ENCODE measurements at regions not wholly inside any gene's neighbourhood (a gene's known extent, or its start where the extent isn't known, plus 50 kb on each side); places are given as distances from the start of the nearest gene placed in this dataset.

DNA sequence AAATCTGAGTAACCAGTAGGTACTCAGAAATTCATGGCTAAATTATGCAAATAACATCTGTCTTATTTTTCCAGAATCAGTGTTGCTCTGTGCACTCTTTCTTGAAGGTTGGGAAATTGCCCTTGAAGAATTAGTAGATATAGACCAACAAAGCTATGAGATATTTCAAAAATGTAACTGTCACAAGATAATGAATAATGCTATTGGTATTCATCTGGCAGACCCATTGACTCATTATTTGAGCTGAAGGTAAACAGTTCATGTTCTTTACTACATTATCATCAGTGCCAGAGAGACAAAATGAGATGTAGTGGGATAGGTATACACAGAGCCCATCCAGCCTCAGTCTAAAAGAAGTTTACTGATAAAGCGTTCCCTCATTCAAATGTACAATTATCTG lies 274.7 kb downstream of the CASP12 start:
- no peak overlapping the region for H2AK5ac ChIP-seq (ENCODE audit: low read depth, low read length)
- dilution Hi-C loops (cut with HindIII; ENCODE audit: low sequenced_read_pairs, unreplicated experiment) (no loop called here), in situ Hi-C loops (cut with MboI; ENCODE audit: low sequenced_read_pairs) (no loop called here), intact Hi-C loops (cut with micrococcal nuclease) (no loop called here)
- H3K27me3 ChIP-seq (ENCODE audit: control insufficient read depth, insufficient read depth, low read length), result no peaks in the 10 kb centered on the region
- peak; percentile 70 for DNase-seq
- no peak overlapping the region for H2BK15ac ChIP-seq (ENCODE audit: low read depth, low read length)
- TF ChIP-seq RAD21 (IDR thresholded peaks at IDR 0.05; ENCODE audit: low read length) (no peak), CEBPB (IDR thresholded peaks at IDR 0.05; ENCODE audit: low read depth, low read length) (peak; percentile 60)
- no peak overlapping the region for H4K5ac ChIP-seq (ENCODE audit: low read depth, low read length)
- H3K4ac ChIP-seq (ENCODE audit: low read depth, low read length), result no peak overlapping the region
- no peak overlapping the region for H2BK20ac ChIP-seq (ENCODE audit: low read depth, low read length)
- no peak overlapping the region for H2BK5ac ChIP-seq (ENCODE audit: low read depth, low read length, poor library complexity, severe bottlenecking)
- ChIA-PET CTCF (interaction anchor here (1.7 kb wide), 1 partner anchor 14 kb away, joined by 7 read pairs; no protein-coding TSS in a partner anchor), POLR2A (ENCODE audit: unreplicated experiment) (no interaction called here)
- H3K56ac ChIP-seq (ENCODE audit: extremely low read depth, insufficient read depth, low read length), result no peak overlapping the region
- H3K4me3 ChIP-seq (ENCODE audit: insufficient read depth, low read depth, low read length), result no peak overlapping the region
- H2AK9ac ChIP-seq (replicated peaks; ENCODE audit: low read depth, low read length, poor library complexity), result no peak overlapping the region
- H3K9ac ChIP-seq (ENCODE audit: low read depth, low read length), result no peak overlapping the region
- H4K91ac ChIP-seq (ENCODE audit: insufficient read depth, low read depth, low read length), result no peak overlapping the region
- no peak overlapping the region for H3K18ac ChIP-seq (ENCODE audit: low read depth, low read length)
- H4K20me1 ChIP-seq (ENCODE audit: insufficient read depth, low read length), result no peaks in the 10 kb centered on the region
- no peak overlapping the region for H3K14ac ChIP-seq (replicated peaks; ENCODE audit: low read depth, low read length)
- H3K4me2 ChIP-seq (ENCODE audit: low read depth, low read length), result no peak overlapping the region
- no peaks in the 10 kb centered on the region for H3K36me3 ChIP-seq (ENCODE audit: control insufficient read depth, insufficient read depth, low read length)
- no TSS peak for BruUV-seq (replicated peaks)
- H2BK120ac ChIP-seq (ENCODE audit: low read depth, low read length), result no peak overlapping the region
- peak; percentile 74 for ATAC-seq (ENCODE audit: low read depth)
- H3K79me1 ChIP-seq (ENCODE audit: low read depth in 1 of 2, low read length in 2 of 2), result no peaks in the 10 kb centered on the region
- no peak overlapping the region for H3K23ac ChIP-seq (ENCODE audit: low read depth, low read length)
- WGBS, 2 experiments (ENCODE audit: extremely low coverage in 2 of 2, insufficient read length in 1 of 2), result no CpG with 5 or more reads among the region's 1 CpG
- H3K9me3 ChIP-seq (ENCODE audit: control insufficient read depth, insufficient read depth, low read length), result no peaks in the 10 kb centered on the region
- H3K4me1 ChIP-seq (ENCODE audit: control insufficient read depth, insufficient read depth, low read length), result peaks cover 3% of the 10 kb centered on the region
- H3K27ac ChIP-seq (ENCODE audit: insufficient read depth, low read length), result no peak overlapping the region
- no peaks in the 10 kb centered on the region for H3K9me1 ChIP-seq (ENCODE audit: insufficient read depth, low read length)
- H2AFZ ChIP-seq (replicated peaks; ENCODE audit: low read length, poor library complexity), result no peak overlapping the region
- H4K8ac ChIP-seq (ENCODE audit: low read depth in 2 of 2, low read length in 2 of 2), result no peak overlapping the region

Measured in IMR-90 (cell line).